Large intestine (tissue), 3 donors: ENCODE measurements at regions not wholly inside any gene's neighbourhood (a gene's known extent, or its start where the extent isn't known, plus 50 kb on each side); places are given as distances from the start of the nearest gene placed in this dataset.
A peak's percentile ranks its signal among the peaks of the same experiment; 100 is the strongest.

Experiments
- DNase-seq, 2 donors: peaks; one replicate each; pipeline versions ENCODE4 v3.0.0 to v3.0.0-alpha.2; 2013
- H3K27ac ChIP-seq: one replicate; pipeline ENCODE4 v1.5.1; 2013; ENCODE audit warnings: low read length
- H3K27me3 ChIP-seq: 2 replicates; pipeline ENCODE4 v1.6.1; 2013; ENCODE audit warnings: low read length; ENCODE audit not compliant: control insufficient read depth, insufficient read depth
- H3K36me3 ChIP-seq: 2 replicates; pipeline ENCODE4 v1.6.1; 2013; ENCODE audit warnings: low read length; ENCODE audit not compliant: control insufficient read depth, insufficient read depth
- H3K4me1 ChIP-seq: one replicate; pipeline ENCODE4 v1.6.1; 2013; ENCODE audit warnings: low read length; ENCODE audit not compliant: control insufficient read depth, insufficient read depth
- H3K4me3 ChIP-seq: one replicate; pipeline ENCODE4 v1.5.1; 2013; ENCODE audit warnings: low read length
- H3K9me3 ChIP-seq: one replicate; pipeline ENCODE4 v1.6.1; 2013; ENCODE audit warnings: mild to moderate bottlenecking, low read depth, low read length, moderate library complexity; ENCODE audit not compliant: control insufficient read depth
- WGBS: methylation state at CpG from one replicate; pipeline ENCODE4 v1.1.5; 2013; ENCODE audit warnings: low lambda C conversion rate; ENCODE audit not compliant: insufficient coverage; 5-methylcytosine and 5-hydroxymethylcytosine counted together

- H3K27ac ChIP-seq = no peak overlapping the region
- H3K36me3 ChIP-seq = no peaks in the 10 kb centered on the region
- no peak overlapping the region for H3K4me3 ChIP-seq
- H3K4me1 ChIP-seq = no peaks in the 10 kb centered on the region
- WGBS = 83% methylated on average over 1 of the region's 9 CpGs
- DNase-seq = no peak
- no peaks in the 10 kb centered on the region for H3K27me3 ChIP-seq
- no peaks in the 10 kb centered on the region for H3K9me3 ChIP-seq
Measured at GRCh38 chr3:118809696-118810498, 224.7 kb downstream of the IGSF11 start.

DNA sequence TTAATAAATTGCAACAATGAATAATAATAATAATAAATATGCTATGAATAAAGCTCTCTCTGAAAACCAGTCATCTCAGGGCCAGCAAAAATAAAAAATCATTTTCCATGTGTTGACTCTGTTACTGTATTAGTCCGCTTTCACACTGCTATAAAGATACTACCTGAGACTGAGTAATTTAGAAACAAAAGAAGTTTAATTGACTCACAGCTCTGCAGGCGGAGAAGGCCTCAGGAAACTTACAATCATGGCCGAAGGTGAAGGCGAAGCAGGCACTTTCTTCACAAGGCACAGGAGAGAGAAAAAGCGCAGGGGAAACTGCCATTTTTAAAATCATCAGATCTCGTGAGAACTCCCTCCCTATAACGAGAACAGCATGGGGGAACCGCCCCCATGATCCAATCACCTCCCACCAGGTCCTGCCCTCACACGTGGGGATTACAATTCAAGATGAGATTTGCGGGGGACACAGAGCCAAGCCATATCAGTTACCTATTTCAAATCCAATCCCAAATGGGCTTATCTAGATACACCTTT, 224.1 kb downstream of the IGSF11 start:
- no peak for DNase-seq
- no peaks in the 10 kb centered on the region for H3K36me3 ChIP-seq
- no peak overlapping the region for H3K27ac ChIP-seq
- no peak overlapping the region for H3K4me3 ChIP-seq
- no peaks in the 10 kb centered on the region for H3K4me1 ChIP-seq
- H3K27me3 ChIP-seq = no peaks in the 10 kb centered on the region
- WGBS = 100% methylated on average over 1 of the region's 10 CpGs
- no peaks in the 10 kb centered on the region for H3K9me3 ChIP-seq

DNA sequence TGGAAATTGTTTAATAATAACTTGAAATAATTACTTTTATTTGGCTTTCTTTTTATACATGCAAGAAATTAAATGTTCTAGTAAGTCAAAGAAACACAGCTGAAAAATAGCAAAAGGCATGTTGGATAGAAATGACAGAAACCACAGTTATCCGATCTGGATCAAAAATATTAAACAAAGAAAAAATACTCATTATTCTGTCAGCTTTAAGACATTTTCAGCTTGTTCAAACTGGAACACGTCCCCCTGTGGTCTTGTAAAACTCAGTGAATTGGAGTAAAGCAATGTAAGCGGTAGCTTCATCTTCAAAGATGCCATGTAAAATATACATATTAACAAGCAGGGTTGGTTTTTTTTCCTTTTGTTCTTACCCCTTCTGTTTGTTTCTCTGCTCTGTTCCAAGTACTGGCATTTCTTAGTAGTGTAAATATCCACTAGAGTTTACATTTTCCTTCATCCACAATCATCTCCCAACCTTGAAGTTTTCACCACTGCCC, 223.4 kb downstream of the IGSF11 start:
- no peaks in the 10 kb centered on the region for H3K36me3 ChIP-seq
- WGBS = 100% methylated on average over 1 of the region's 3 CpGs
- no peak for DNase-seq

DNA sequence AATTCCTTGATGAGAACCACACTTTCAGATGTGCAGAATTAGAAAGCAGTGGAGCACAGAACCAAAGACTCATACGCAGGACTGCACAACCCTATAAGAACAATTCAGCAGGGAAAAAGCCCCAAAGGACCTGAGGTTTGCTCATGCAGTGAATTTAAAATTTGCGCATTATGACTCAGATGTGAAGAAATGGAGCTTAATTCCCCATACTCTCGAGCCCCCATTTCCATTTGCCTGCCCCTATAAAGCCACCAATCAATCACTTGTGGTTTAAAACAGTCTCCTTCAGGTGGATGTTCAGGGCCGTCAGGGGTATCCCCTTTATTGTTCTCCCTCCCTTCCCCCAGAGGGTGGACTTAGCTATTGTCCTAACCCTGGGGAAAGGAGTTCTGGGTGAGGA, 221.2 kb downstream of the IGSF11 start:
- no peaks in the 10 kb centered on the region for H3K27me3 ChIP-seq
- no peak overlapping the region for H3K4me3 ChIP-seq
- DNase-seq = no peak
- H3K36me3 ChIP-seq = no peaks in the 10 kb centered on the region
- H3K9me3 ChIP-seq = no peaks in the 10 kb centered on the region
- no peak overlapping the region for H3K27ac ChIP-seq
- H3K4me1 ChIP-seq = no peaks in the 10 kb centered on the region
- no CpG with 5 or more reads among the region's 4 CpGs for WGBS

More for the DNA sequence above, 223.4 kb downstream of the IGSF11 start:
- no peaks in the 10 kb centered on the region for H3K27me3 ChIP-seq
- no peaks in the 10 kb centered on the region for H3K9me3 ChIP-seq
- H3K4me3 ChIP-seq = no peak overlapping the region
- H3K27ac ChIP-seq = no peak overlapping the region
- H3K4me1 ChIP-seq = no peaks in the 10 kb centered on the region

DNA sequence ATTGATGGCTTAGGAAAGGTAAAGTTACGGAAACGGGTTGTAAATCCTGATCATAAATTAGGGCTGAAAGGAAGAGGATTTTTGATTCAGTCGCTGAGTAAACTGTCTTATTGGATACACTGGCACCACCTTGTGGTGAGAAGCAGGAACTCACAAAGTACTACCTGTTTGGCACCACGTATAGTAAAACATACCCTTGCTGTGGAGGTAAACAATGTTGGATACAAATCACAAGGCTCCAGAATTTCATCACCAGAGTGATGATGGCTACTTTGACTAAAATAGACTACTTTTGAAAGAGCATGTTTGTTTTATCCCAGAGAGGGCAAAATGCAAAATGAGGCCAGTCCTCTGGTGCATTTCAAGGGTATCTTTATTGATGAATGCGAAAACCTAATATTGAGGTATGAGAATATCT, 216.9 kb downstream of the IGSF11 start:
- DNase-seq = peak in 1 of 2 donors; percentile 19

GRCh38 chr3:118818386-118818785, 216.3 kb downstream of the IGSF11 start:
- no CpG with 5 or more reads among the region's 2 CpGs for WGBS
- no peaks in the 10 kb centered on the region for H3K36me3 ChIP-seq
- H3K4me3 ChIP-seq = no peak overlapping the region

More for the DNA sequence above, 216.9 kb downstream of the IGSF11 start:
- Histone ChIP-seq H3K27ac (no peak overlapping the region), H3K36me3 (no peaks in the 10 kb centered on the region), H3K27me3 (no peaks in the 10 kb centered on the region), H3K4me1 (no peaks in the 10 kb centered on the region), H3K4me3 (no peak overlapping the region), H3K9me3 (no peaks in the 10 kb centered on the region)
- 7% methylated on average over 3 of the region's 5 CpGs for WGBS

DNA sequence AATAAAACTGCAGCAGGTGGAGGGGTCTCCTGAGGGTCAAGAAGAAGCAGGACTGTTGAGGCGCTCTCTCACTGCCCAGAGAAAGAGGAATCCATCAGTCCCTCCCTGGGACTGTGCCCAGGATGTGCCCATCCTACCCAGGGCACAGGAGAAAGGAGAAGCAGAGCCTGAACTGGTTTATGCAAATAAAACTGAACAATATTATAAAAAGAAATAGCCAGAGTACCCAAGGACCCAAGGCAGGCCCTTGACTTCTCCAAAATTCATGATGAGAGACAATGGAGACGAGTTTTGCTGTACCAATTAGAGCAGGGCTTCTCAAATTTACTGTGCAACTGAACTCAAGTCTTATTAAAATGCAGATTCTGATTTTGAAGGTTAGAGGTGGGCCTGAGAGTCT, 211.0 kb downstream of the IGSF11 start:
- H3K9me3 ChIP-seq = no peaks in the 10 kb centered on the region
- no peaks in the 10 kb centered on the region for H3K36me3 ChIP-seq
- no peaks in the 10 kb centered on the region for H3K4me1 ChIP-seq
- H3K4me3 ChIP-seq = no peak overlapping the region
- WGBS = no CpG with 5 or more reads among the region's 2 CpGs
- no peak for DNase-seq
- no peaks in the 10 kb centered on the region for H3K27me3 ChIP-seq
- H3K27ac ChIP-seq = no peak overlapping the region

More at GRCh38 chr3:118818386-118818785, 216.3 kb downstream of the IGSF11 start:
- no peaks in the 10 kb centered on the region for H3K4me1 ChIP-seq
- H3K9me3 ChIP-seq = no peaks in the 10 kb centered on the region
- H3K27me3 ChIP-seq = no peaks in the 10 kb centered on the region
- DNase-seq = no peak
- no peak overlapping the region for H3K27ac ChIP-seq

GRCh38 chr3:118827446-118827845, 207.2 kb downstream of the IGSF11 start:
- Histone ChIP-seq H3K27ac (no peak overlapping the region), H3K36me3 (no peaks in the 10 kb centered on the region), H3K4me3 (no peak overlapping the region), H3K9me3 (no peaks in the 10 kb centered on the region), H3K27me3 (no peaks in the 10 kb centered on the region), H3K4me1 (no peaks in the 10 kb centered on the region)
- WGBS = no CpG with 5 or more reads among the region's 3 CpGs
- no peak for DNase-seq

DNA sequence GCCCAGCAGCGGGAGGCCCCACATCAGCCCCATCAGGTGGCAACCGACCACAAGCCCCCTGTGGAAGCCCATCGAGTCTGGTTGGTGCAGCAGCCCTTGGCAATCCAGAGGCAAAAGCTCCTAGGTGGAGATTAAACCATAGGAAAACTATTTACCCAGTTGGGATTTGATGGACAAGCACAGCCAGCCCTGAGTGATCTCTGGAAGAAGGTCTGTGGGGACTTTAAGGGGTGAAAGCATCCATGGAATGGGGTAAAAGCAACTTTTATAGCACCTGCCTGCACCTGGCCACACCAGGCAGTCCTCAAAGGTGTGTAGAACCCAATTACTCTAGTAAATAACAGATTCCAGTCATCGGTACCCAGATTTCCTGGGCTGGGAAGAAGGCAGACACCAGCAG, 206.3 kb downstream of the IGSF11 start:
- Histone ChIP-seq H3K27me3 (no peaks in the 10 kb centered on the region), H3K4me1 (no peaks in the 10 kb centered on the region), H3K36me3 (no peaks in the 10 kb centered on the region), H3K27ac (no peak overlapping the region), H3K9me3 (no peaks in the 10 kb centered on the region), H3K4me3 (no peak overlapping the region)
- no CpG with 5 or more reads among the region's 4 CpGs for WGBS
- no peak for DNase-seq

GRCh38 chr3:118833075-118833474, 201.6 kb downstream of the IGSF11 start:
- Histone ChIP-seq H3K4me3 (no peak overlapping the region), H3K4me1 (no peaks in the 10 kb centered on the region), H3K9me3 (no peaks in the 10 kb centered on the region), H3K27me3 (no peaks in the 10 kb centered on the region), H3K27ac (no peak overlapping the region), H3K36me3 (no peaks in the 10 kb centered on the region)
- 50% methylated on average over 1 of the region's 6 CpGs for WGBS
- no peak for DNase-seq
